ENCODE measurements at regions not wholly inside any gene's neighbourhood (a gene's known extent, or its start where the extent isn't known, plus 50 kb on each side); places are given as distances from the start of the nearest gene placed in this dataset.

DNA sequence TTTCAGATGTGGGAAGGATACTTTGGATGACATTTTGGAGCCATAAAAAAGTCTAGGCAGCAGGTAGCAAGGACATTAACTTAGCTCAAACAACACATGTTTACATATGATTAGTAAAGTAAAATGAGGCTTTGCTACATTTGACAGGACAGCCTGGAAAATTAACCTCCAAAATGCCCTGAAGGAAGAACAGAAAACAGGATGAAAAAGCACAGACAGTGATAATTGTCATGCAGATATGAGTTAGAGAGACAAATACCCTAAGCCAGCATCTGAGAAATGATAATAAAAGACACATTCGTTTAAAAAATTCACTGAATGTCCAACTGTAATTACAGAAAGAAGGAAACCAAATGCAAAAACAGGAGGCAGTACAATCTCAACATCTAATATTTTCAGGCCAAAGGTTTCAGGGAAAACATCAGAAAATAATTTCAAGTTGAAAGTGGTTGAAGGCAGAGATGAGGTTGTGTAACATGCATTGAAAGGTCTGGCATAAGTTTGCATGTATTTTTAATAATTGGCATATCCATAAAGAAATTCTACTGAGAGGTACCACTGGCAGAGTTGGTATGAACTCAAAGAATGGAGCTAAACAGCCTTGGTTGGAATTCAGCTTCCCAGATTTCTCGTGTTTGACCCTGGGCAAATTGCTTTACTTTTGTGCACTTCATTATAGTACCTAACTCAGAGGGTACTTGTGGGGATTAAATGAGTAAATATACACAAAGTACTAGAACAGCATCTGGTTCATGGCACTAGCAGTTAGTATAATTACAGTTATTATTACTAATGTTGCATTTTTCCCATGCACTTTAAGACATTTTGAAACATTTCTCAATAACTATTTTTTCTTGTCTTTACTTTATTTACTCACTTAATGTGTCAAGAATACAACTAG, 54.4 kb upstream of the MAP9 start (continued):
- no peak for TF ChIP-seq EZH2 (IDR thresholded peaks at IDR 0.05; ENCODE audit: low read depth, unreplicated experiment)
- no peak for TF ChIP-seq EZH2phosphoT487 (IDR thresholded peaks at IDR 0.05; ENCODE audit: unreplicated experiment)

DNA sequence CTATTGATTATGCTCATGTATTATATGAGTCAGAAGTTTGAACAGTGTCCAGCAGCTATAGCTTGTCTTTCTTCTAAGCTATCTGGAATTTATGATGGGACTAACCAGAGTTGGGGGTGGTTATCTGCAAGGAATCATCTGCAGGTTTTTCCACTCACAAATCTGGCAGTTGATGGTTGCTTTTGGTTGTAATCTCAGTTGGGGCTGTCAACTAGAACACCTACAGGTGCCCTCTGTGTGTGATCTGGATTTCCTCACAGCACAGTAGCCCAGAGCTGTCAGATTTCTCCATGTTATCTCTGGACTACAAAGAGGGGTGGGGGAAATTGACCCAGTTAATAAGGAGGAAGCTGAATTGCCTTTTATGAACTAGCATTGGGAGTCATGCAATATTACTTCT, 51.4 kb upstream of the MAP9 start:
- H3K27ac Mint-ChIP-seq: no peak overlapping the region
- H3K27ac ChIP-seq (ENCODE audit: low read depth): no peak overlapping the region
- TF ChIP-seq, protein P1, sequence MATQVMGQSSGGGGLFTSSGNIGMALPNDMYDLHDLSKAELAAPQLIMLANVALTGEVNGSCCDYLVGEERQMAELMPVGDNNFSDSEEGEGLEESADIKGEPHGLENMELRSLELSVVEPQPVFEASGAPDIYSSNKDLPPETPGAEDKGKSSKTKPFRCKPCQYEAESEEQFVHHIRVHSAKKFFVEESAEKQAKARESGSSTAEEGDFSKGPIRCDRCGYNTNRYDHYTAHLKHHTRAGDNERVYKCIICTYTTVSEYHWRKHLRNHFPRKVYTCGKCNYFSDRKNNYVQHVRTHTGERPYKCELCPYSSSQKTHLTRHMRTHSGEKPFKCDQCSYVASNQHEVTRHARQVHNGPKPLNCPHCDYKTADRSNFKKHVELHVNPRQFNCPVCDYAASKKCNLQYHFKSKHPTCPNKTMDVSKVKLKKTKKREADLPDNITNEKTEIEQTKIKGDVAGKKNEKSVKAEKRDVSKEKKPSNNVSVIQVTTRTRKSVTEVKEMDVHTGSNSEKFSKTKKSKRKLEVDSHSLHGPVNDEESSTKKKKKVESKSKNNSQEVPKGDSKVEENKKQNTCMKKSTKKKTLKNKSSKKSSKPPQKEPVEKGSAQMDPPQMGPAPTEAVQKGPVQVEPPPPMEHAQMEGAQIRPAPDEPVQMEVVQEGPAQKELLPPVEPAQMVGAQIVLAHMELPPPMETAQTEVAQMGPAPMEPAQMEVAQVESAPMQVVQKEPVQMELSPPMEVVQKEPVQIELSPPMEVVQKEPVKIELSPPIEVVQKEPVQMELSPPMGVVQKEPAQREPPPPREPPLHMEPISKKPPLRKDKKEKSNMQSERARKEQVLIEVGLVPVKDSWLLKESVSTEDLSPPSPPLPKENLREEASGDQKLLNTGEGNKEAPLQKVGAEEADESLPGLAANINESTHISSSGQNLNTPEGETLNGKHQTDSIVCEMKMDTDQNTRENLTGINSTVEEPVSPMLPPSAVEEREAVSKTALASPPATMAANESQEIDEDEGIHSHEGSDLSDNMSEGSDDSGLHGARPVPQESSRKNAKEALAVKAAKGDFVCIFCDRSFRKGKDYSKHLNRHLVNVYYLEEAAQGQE (IDR thresholded peaks at IDR 0.05; ENCODE audit: unreplicated experiment): no peak
- TF ChIP-seq, protein P2, sequence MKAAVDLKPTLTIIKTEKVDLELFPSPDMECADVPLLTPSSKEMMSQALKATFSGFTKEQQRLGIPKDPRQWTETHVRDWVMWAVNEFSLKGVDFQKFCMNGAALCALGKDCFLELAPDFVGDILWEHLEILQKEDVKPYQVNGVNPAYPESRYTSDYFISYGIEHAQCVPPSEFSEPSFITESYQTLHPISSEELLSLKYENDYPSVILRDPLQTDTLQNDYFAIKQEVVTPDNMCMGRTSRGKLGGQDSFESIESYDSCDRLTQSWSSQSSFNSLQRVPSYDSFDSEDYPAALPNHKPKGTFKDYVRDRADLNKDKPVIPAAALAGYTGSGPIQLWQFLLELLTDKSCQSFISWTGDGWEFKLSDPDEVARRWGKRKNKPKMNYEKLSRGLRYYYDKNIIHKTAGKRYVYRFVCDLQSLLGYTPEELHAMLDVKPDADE (IDR thresholded peaks at IDR 0.05): no peak
- TF ChIP-seq CREB1 (CRISPR knock-in tag; IDR thresholded peaks at IDR 0.05; ENCODE audit: low read depth) (no peak), ZNF331 (CRISPR knock-in tag; IDR thresholded peaks at IDR 0.05; ENCODE audit: low read depth) (no peak), POLR2AphosphoS5 (IDR thresholded peaks at IDR 0.05; ENCODE audit: low read depth) (no peak), NANOG (IDR thresholded peaks at IDR 0.05; ENCODE audit: borderline replicate concordance) (no peak), STAT1 (IDR thresholded peaks at IDR 0.05; ENCODE audit: unreplicated experiment) (no peak), EZH2phosphoT487 (IDR thresholded peaks at IDR 0.05; ENCODE audit: unreplicated experiment) (no peak), ZNF114 (CRISPR knock-in tag; IDR thresholded peaks at IDR 0.05) (no peak)
- TF ChIP-seq, protein P3, sequence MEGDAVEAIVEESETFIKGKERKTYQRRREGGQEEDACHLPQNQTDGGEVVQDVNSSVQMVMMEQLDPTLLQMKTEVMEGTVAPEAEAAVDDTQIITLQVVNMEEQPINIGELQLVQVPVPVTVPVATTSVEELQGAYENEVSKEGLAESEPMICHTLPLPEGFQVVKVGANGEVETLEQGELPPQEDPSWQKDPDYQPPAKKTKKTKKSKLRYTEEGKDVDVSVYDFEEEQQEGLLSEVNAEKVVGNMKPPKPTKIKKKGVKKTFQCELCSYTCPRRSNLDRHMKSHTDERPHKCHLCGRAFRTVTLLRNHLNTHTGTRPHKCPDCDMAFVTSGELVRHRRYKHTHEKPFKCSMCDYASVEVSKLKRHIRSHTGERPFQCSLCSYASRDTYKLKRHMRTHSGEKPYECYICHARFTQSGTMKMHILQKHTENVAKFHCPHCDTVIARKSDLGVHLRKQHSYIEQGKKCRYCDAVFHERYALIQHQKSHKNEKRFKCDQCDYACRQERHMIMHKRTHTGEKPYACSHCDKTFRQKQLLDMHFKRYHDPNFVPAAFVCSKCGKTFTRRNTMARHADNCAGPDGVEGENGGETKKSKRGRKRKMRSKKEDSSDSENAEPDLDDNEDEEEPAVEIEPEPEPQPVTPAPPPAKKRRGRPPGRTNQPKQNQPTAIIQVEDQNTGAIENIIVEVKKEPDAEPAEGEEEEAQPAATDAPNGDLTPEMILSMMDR (conservative IDR thresholded peaks at IDR 0.05; ENCODE audit: low read depth in 2 of 2): no peak
- peaks cover 11% of the 10 kb centered on the region; the same call in 2 of the 3 replicates for H3K36me3 Mint-ChIP-seq (ENCODE audit: low read depth)
- H3K36me3 ChIP-seq (ENCODE audit: insufficient read depth): peaks cover 8% of the 10 kb centered on the region
- no peak overlapping the region for H3K4me3 Mint-ChIP-seq
- H4K20me1 ChIP-seq (replicated peaks; ENCODE audit: insufficient read depth): 0 out of 2 replicates have a peak, but pooled peaks cover 4% of the 10 kb centered on the region
- H3K27me3 Mint-ChIP-seq (ENCODE audit: insufficient read depth, low read depth, poor library complexity): peaks cover 83% of the 10 kb centered on the region
- peaks cover 44% of the 10 kb centered on the region; the same call in 2 of the 3 replicates for H3K9me3 Mint-ChIP-seq
- H3K9me2 ChIP-seq (ENCODE audit: insufficient read depth): no peaks in the 10 kb centered on the region
- H3F3A ChIP-seq (replicated peaks; ENCODE audit: low read depth): no peaks in the 10 kb centered on the region
- no peak overlapping the region for H3K4me2 ChIP-seq
- H3K4me1 ChIP-seq (ENCODE audit: insufficient read depth): no peaks in the 10 kb centered on the region
- peaks cover 98% of the 10 kb centered on the region for H3K27me3 ChIP-seq (ENCODE audit: insufficient read depth)
- DNase-seq (ENCODE audit: low spot score) (no peak), ATAC-seq (no peak)
- H2AFZ ChIP-seq: no peak overlapping the region
- H3K79me2 ChIP-seq (replicated peaks; ENCODE audit: insufficient read depth): no peaks in the 10 kb centered on the region
- H3K4me1 Mint-ChIP-seq: no peaks in the 10 kb centered on the region
- H3K4me3 ChIP-seq: no peak overlapping the region

Measured in GM23338 (cell line).